NB4 (cell line): ENCODE measurements at regions not wholly inside any gene's neighbourhood (a gene's known extent, or its start where the extent isn't known, plus 50 kb on each side); places are given as distances from the start of the nearest gene placed in this dataset.

ENCODE experiments used
- CTCF ChIP-seq: IDR thresholded peaks from one replicate; pipeline ENCODE4 v1.5.1; 2012; ENCODE audit warnings: low read depth, low read length
- POLR2A ChIP-seq: IDR thresholded peaks from 2 replicates; pipeline ENCODE4 v1.6.1; 2011; ENCODE audit warnings: mild to moderate bottlenecking; ENCODE audit not compliant: insufficient read length; ENCODE audit errors: extremely low read depth

GRCh38 chr9:79116709-79117108, 455.1 kb upstream of the TLE4 start:
- TF ChIP-seq CTCF (no peak), POLR2A (no peak)
